ENCODE measurements at regions not wholly inside any gene's neighbourhood (a gene's known extent, or its start where the extent isn't known, plus 50 kb on each side); places are given as distances from the start of the nearest gene placed in this dataset.

DNA sequence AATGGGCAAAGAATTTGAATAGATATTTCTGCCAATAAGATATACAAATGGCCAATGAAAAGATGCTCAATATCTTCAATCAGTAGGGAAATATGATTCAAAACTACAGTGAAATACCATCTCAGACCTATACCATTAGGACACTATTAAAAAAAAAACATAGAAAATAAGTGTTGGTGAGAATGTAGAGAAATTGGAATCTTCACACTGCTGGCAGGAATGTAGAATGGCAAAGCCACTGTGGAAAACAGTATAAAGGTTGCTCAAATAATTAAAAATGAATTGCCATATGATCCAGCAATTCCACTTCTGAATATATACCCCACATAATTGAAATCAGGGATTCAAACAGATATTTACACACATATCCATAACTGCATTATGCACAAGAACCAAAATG is 88.1 kb upstream of the STARD13 start:
- Histone ChIP-seq H2BK5ac (ENCODE audit: insufficient read length, low read length) (no peak overlapping the region), H2AK5ac (ENCODE audit: insufficient read length, low read length) (no peak overlapping the region), H2BK15ac (ENCODE audit: low read depth, low read length) (no peak overlapping the region), H2BK20ac (ENCODE audit: low read depth, low read length, poor library complexity, severe bottlenecking) (no peak overlapping the region), H4K20me1 (ENCODE audit: control insufficient read depth, insufficient read depth, insufficient read length) (no peaks in the 10 kb centered on the region), H3K27me3 (ENCODE audit: insufficient read depth, low read length) (no peaks in the 10 kb centered on the region), H3K23ac (ENCODE audit: insufficient read length, low read depth, low read length) (no peak overlapping the region), H4K5ac (ENCODE audit: insufficient read length, low read depth, low read length) (no peak overlapping the region), H4K91ac (ENCODE audit: insufficient read length, low read depth, low read length) (no peak overlapping the region), H3K4me1 (ENCODE audit: insufficient read depth, low read length) (no peaks in the 10 kb centered on the region), H3K14ac (ENCODE audit: insufficient read depth, low read length) (no peak overlapping the region), H3K9ac (ENCODE audit: extremely low read depth, insufficient read length, low read length) (no peak overlapping the region), H3T11ph (ENCODE audit: low read length) (no peak overlapping the region), H2BK120ac (ENCODE audit: low read depth, low read length, poor library complexity, severe bottlenecking) (no peak overlapping the region), H3K27ac (ENCODE audit: insufficient read length, low read depth, low read length) (no peak overlapping the region), H3K4me2 (ENCODE audit: insufficient read depth, insufficient read length, low read length) (no peak overlapping the region), H2BK12ac (ENCODE audit: insufficient read length, low read depth, low read length) (no peak overlapping the region), H3K23me2 (ENCODE audit: insufficient read length, low read depth, low read length, poor library complexity, severe bottlenecking) (no peaks in the 10 kb centered on the region), H3K79me1 (ENCODE audit: insufficient read depth, low read depth, low read length, poor library complexity, severe bottlenecking) (no peaks in the 10 kb centered on the region), H2AFZ (ENCODE audit: low read length) (no peak overlapping the region), H3K79me2 (ENCODE audit: insufficient read depth, low read length) (no peaks in the 10 kb centered on the region), H3K18ac (ENCODE audit: insufficient read length, low read depth, low read length) (no peak overlapping the region), H4K8ac (replicated peaks; ENCODE audit: insufficient read length, low read depth, low read length) (no peak overlapping the region), H3K4ac (ENCODE audit: low read depth, low read length) (no peak overlapping the region), H3K9me3 (ENCODE audit: control insufficient read depth, low read depth, low read length) (no peaks in the 10 kb centered on the region), H3K56ac (ENCODE audit: insufficient read length, low read depth, low read length) (no peak overlapping the region)
- Mint-ChIP-seq H3K27me3 (ENCODE audit: low read depth) (no peaks in the 10 kb centered on the region), H3K36me3 (ENCODE audit: insufficient read depth in 1 of 3, low read depth in 3 of 3) (no peaks in the 10 kb centered on the region), H3K9me3 (no peaks in the 10 kb centered on the region), H3K4me1 (no peaks in the 10 kb centered on the region), H3K4me3 (no peak overlapping the region), H3K27ac (no peak overlapping the region)
- DNase-seq, result no peak
- TF ChIP-seq, protein P1, sequence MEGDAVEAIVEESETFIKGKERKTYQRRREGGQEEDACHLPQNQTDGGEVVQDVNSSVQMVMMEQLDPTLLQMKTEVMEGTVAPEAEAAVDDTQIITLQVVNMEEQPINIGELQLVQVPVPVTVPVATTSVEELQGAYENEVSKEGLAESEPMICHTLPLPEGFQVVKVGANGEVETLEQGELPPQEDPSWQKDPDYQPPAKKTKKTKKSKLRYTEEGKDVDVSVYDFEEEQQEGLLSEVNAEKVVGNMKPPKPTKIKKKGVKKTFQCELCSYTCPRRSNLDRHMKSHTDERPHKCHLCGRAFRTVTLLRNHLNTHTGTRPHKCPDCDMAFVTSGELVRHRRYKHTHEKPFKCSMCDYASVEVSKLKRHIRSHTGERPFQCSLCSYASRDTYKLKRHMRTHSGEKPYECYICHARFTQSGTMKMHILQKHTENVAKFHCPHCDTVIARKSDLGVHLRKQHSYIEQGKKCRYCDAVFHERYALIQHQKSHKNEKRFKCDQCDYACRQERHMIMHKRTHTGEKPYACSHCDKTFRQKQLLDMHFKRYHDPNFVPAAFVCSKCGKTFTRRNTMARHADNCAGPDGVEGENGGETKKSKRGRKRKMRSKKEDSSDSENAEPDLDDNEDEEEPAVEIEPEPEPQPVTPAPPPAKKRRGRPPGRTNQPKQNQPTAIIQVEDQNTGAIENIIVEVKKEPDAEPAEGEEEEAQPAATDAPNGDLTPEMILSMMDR (conservative IDR thresholded peaks at IDR 0.05), result peak; percentile 28; the same call in 1 of the 3 replicates
